SK-N-SH (cell line): ENCODE measurements at regions not wholly inside any gene's neighbourhood (a gene's known extent, or its start where the extent isn't known, plus 50 kb on each side); places are given as distances from the start of the nearest gene placed in this dataset.

Experiments
- CTCF ChIA-PET: fragments of 300-600, 350-600 bp; formaldehyde crosslinking; extraction: SDS; loops from one replicate; lab custom pipeline; 2021; lab: Yijun Ruan, JAX
- POLR2A ChIA-PET: fragments of 350-600 bp; sonication (Branson Sonifier 250); formaldehyde crosslinking; extraction: SDS; loops from one replicate; lab custom pipeline; 2020; ENCODE audit warnings: antibody characterized with exemption, inconsistent platforms; lab: Yijun Ruan, JAX
- DNase-seq: peaks from one replicate; pipeline ENCODE4 v3.0.0; 2012
- H2AFZ ChIP-seq: fragments of 200-600 bp; sonication (generic); 2 replicates; pipeline ENCODE4 v1.8.1; 2016; ENCODE audit warnings: antibody characterized with exemption, mild to moderate bottlenecking, low read depth
- H3F3A ChIP-seq: fragments of 200-600 bp; sonication (generic); replicated peaks from 2 replicates; pipeline ENCODE3; 2016; ENCODE audit warnings: antibody characterized with exemption, mild to moderate bottlenecking; ENCODE audit not compliant: insufficient read depth
- H3K27ac ChIP-seq, 2 experiments: fragments of 200-500 bp in 1 of 2; fragments of 200-600 bp in 1 of 2; sonication (Bioruptor generic) in 1 of 2; sonication (generic), shearing (Covaris generic) in 1 of 2; 2 replicates each; pipeline versions ENCODE4 v1.5.1 to v1.6.1; 2014 to 2016; ENCODE audit warnings: low read depth in 2 of 2, inconsistent platforms in 1 of 2, low read length in 1 of 2, mild to moderate bottlenecking in 1 of 2, mixed read lengths in 1 of 2
- H3K27me3 ChIP-seq: fragments of 200-600 bp; sonication (generic), shearing (Covaris generic); 2 replicates; pipeline ENCODE4 v1.6.1; 2016; ENCODE audit warnings: mixed run types; ENCODE audit not compliant: insufficient read depth
- H3K36me3 ChIP-seq, 2 experiments: fragments of 200-500 bp in 1 of 2; fragments of 200-600 bp in 1 of 2; sonication (Bioruptor generic) in 1 of 2; sonication (generic) in 1 of 2; replicated peaks in 1 of 2; 2 replicates each; pipeline versions ENCODE3 to v1.5.1; 2014 to 2016; ENCODE audit warnings: low read length in 1 of 2, mild to moderate bottlenecking in 1 of 2; ENCODE audit not compliant: insufficient read depth in 2 of 2, control insufficient read depth in 1 of 2
- H3K4me1 ChIP-seq, 2 experiments: fragments of 200-500 bp in 1 of 2; fragments of 200-600 bp in 1 of 2; sonication (Bioruptor generic) in 1 of 2; sonication (generic), shearing (Covaris generic) in 1 of 2; 2 replicates each; pipeline versions ENCODE4 v1.5.1 to v1.6.1; 2014 to 2016; ENCODE audit warnings: low read depth in 1 of 2, low read length in 1 of 2, mixed run types in 1 of 2; ENCODE audit not compliant: insufficient read depth in 2 of 2, control insufficient read depth in 1 of 2
- H3K4me2 ChIP-seq: fragments of 200-600 bp; sonication (generic), shearing (Covaris generic); 2 replicates; pipeline ENCODE4 v1.6.1; 2017; ENCODE audit warnings: mixed run types
- H3K4me3 ChIP-seq, 2 experiments: fragments of 200-500 bp in 1 of 2; fragments of 200-600 bp in 1 of 2; sonication (Bioruptor generic) in 1 of 2; sonication (generic), shearing (Covaris generic) in 1 of 2; 2 replicates each; pipeline versions ENCODE4 v1.5.1 to v1.8.1; 2014 to 2016; ENCODE audit warnings: low read depth in 2 of 2, inconsistent platforms in 1 of 2, low read length in 1 of 2, mild to moderate bottlenecking in 1 of 2, mixed read lengths in 1 of 2, moderate library complexity in 1 of 2
- H3K79me2 ChIP-seq: fragments of 200-600 bp; sonication (generic); 2 replicates; pipeline ENCODE4 v1.8.1; 2017; ENCODE audit warnings: mild to moderate bottlenecking; ENCODE audit not compliant: insufficient read depth
- H3K9ac ChIP-seq: fragments of 200-600 bp; sonication (generic); 2 replicates; pipeline ENCODE4 v1.6.1; 2017; ENCODE audit warnings: mixed run types
- H3K9me2 ChIP-seq: fragments of 200-600 bp; sonication (generic); 2 replicates; pipeline ENCODE4 v1.6.1; 2017; ENCODE audit warnings: mixed run types
- H3K9me3 ChIP-seq: fragments of 200-600 bp; sonication (generic); 2 replicates; pipeline ENCODE4 v1.6.1; 2017; ENCODE audit warnings: mixed run types, mild to moderate bottlenecking, moderate library complexity
- H4K20me1 ChIP-seq: fragments of 200-600 bp; sonication (generic); 2 replicates; pipeline ENCODE4 v1.6.1; 2017; ENCODE audit warnings: mild to moderate bottlenecking, mixed run types; ENCODE audit not compliant: insufficient read depth
- ELF1 ChIP-seq: IDR thresholded peaks from 2 replicates; pipeline ENCODE4 v1.4.0; 2012
- FOSL2 ChIP-seq: IDR thresholded peaks from 2 replicates; pipeline ENCODE4 v1.4.0; 2012; ENCODE audit warnings: low read depth, mild to moderate bottlenecking, moderate library complexity, borderline replicate concordance
- GATA2 ChIP-seq: sonication (generic); formaldehyde crosslinking; IDR thresholded peaks from 2 replicates; pipeline ENCODE4 v1.5.0; 2020; ENCODE audit warnings: mild to moderate bottlenecking, missing genetic modification reagents
- JUND ChIP-seq: IDR thresholded peaks from 2 replicates; pipeline ENCODE4 v1.4.0; 2012
- MXI1 ChIP-seq: IDR thresholded peaks from 2 replicates; pipeline ENCODE4 v1.6.1; 2012; ENCODE audit warnings: mild to moderate bottlenecking, low read depth, low read length, improper control_type of control experiment
- NFIC ChIP-seq: IDR thresholded peaks from 2 replicates; pipeline ENCODE4 v1.4.0; 2012; ENCODE audit warnings: borderline replicate concordance
- NRF1 ChIP-seq: IDR thresholded peaks from 2 replicates; pipeline ENCODE4 v1.6.1; 2012; ENCODE audit warnings: low read depth, mild to moderate bottlenecking, low read length
- POLR2AphosphoS5 ChIP-seq: IDR thresholded peaks from 2 replicates; pipeline ENCODE4 v1.6.1; 2012; ENCODE audit warnings: low read depth, low read length
- RAD21 ChIP-seq: IDR thresholded peaks from 2 replicates; pipeline ENCODE4 v1.6.1; 2012; ENCODE audit warnings: mild to moderate bottlenecking, low read length
- REST ChIP-seq: IDR thresholded peaks from 2 replicates; pipeline ENCODE4 v1.6.1; 2012; ENCODE audit warnings: mild to moderate bottlenecking, low read depth, low read length, moderate library complexity
- RFX5 ChIP-seq: IDR thresholded peaks from 2 replicates; pipeline ENCODE4 v1.6.1; 2012; ENCODE audit warnings: mild to moderate bottlenecking, improper control_type of control experiment, low read length
- RXRA ChIP-seq: IDR thresholded peaks from 2 replicates; pipeline ENCODE4 v1.4.0; 2012; ENCODE audit warnings: low read depth, mild to moderate bottlenecking, borderline replicate concordance
- SIN3A ChIP-seq: IDR thresholded peaks from 2 replicates; pipeline ENCODE4 v1.6.1; 2012; ENCODE audit warnings: low read depth, mild to moderate bottlenecking, low read length, moderate library complexity, borderline replicate concordance
- SMC3 ChIP-seq: IDR thresholded peaks from 2 replicates; pipeline ENCODE4 v1.6.1; 2012; ENCODE audit warnings: low read depth, low read length, improper control_type of control experiment
- TAF1 ChIP-seq: IDR thresholded peaks from 2 replicates; pipeline ENCODE4 v1.6.1; 2012; ENCODE audit warnings: low read depth, mild to moderate bottlenecking, low read length, moderate library complexity, borderline replicate concordance
- TCF12 ChIP-seq: IDR thresholded peaks from 2 replicates; pipeline ENCODE4 v1.4.0; 2012
- YY1 ChIP-seq: IDR thresholded peaks from 2 replicates; pipeline ENCODE4 v1.4.0; 2012; ENCODE audit warnings: low read depth, mild to moderate bottlenecking
- WGBS: methylation state at CpG from one replicate; pipeline ENCODE4 v1.1.6; 2017; ENCODE audit warnings: low lambda C conversion rate; 5-methylcytosine and 5-hydroxymethylcytosine counted together
- TF ChIP-seq, protein P1 (sequence below): fragments of 150-350 bp; IDR thresholded peaks from 2 replicates; pipeline ENCODE4 v1.6.1; 2016; ENCODE audit warnings: mild to moderate bottlenecking, low read depth, low read length
- TF ChIP-seq, protein P2 (sequence below): fragments of 200-600 bp; sonication (generic); IDR thresholded peaks from 2 replicates; pipeline ENCODE4 v1.6.1; 2017; ENCODE audit warnings: antibody characterized with exemption, mild to moderate bottlenecking, moderate library complexity

DNA sequence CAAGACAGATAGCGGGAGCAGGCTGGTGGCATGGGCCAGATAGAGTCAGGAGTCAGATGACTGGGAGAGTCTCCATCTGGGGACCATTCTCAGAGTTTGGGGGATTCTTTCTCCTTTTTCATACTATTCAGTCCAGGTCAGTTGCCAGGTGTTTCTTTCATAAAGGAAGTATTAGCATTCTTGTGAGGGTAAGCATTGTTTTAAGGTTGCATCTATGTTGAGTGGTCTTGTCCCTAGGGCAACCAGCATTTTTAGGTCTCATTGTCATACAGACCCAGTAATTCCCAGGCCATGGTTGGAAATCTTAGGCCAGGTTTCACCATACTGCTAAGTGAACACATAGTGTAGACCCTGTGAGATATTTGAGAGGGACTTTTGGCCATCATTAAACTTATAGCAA, 122.3 kb upstream of the POC5 start (continued):
- TF ChIP-seq NRF1: no peak

DNA sequence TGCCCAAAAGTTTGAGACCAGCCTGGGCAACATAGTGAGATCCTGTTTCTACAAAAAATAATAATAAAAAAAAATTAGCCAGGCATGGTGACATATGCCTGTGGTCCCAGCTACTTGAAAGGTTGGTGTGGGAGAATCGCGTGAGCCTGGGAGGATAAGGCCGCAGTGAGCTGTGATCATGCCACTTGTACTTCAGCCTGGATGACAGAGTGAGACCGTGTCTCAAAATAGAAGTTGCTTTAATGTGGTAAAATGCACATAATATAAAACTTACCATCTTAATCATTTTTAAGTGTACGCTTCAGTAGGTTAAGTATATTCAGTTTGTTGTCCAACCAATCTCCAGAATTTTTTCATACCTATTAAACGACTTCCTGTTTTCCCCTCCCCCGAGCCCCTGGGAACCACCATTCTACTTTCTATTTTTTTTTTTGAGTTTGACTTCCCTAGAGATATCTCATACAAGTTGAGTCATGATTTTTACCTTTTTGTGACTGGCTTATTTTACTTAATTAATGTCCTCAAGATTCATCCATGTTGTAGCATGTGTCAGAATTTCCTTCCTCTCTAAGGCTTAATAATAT, 120.1 kb upstream of the POC5 start:
- H3K4me3 ChIP-seq: no peak overlapping the region
- TF ChIP-seq SIN3A (no peak), MXI1 (no peak), POLR2AphosphoS5 (no peak), FOSL2 (no peak), TCF12 (no peak), ELF1 (no peak), YY1 (no peak), RFX5 (no peak), SMC3 (no peak), REST (no peak), RXRA (no peak), GATA2 (CRISPR knock-in tag) (no peak), NFIC (no peak), JUND (no peak), RAD21 (no peak), TAF1 (no peak)
- TF ChIP-seq, protein P1, sequence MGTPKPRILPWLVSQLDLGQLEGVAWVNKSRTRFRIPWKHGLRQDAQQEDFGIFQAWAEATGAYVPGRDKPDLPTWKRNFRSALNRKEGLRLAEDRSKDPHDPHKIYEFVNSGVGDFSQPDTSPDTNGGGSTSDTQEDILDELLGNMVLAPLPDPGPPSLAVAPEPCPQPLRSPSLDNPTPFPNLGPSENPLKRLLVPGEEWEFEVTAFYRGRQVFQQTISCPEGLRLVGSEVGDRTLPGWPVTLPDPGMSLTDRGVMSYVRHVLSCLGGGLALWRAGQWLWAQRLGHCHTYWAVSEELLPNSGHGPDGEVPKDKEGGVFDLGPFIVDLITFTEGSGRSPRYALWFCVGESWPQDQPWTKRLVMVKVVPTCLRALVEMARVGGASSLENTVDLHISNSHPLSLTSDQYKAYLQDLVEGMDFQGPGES: no peak
- TF ChIP-seq, protein P2, sequence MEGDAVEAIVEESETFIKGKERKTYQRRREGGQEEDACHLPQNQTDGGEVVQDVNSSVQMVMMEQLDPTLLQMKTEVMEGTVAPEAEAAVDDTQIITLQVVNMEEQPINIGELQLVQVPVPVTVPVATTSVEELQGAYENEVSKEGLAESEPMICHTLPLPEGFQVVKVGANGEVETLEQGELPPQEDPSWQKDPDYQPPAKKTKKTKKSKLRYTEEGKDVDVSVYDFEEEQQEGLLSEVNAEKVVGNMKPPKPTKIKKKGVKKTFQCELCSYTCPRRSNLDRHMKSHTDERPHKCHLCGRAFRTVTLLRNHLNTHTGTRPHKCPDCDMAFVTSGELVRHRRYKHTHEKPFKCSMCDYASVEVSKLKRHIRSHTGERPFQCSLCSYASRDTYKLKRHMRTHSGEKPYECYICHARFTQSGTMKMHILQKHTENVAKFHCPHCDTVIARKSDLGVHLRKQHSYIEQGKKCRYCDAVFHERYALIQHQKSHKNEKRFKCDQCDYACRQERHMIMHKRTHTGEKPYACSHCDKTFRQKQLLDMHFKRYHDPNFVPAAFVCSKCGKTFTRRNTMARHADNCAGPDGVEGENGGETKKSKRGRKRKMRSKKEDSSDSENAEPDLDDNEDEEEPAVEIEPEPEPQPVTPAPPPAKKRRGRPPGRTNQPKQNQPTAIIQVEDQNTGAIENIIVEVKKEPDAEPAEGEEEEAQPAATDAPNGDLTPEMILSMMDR: no peak
- TF ChIP-seq, all 33 proteins: peak for 0
- no peaks in the 10 kb centered on the region for H3K79me2 ChIP-seq
- H3K4me1 ChIP-seq: no peaks in the 10 kb centered on the region
- H3F3A ChIP-seq: no peaks in the 10 kb centered on the region
- no peak for DNase-seq
- POLR2A ChIA-PET: no interaction called here
- no peak overlapping the region for H3K4me2 ChIP-seq
- H3K36me3 ChIP-seq: no peaks in the 10 kb centered on the region
- 37% methylated on average over 7 of the region's 7 CpGs for WGBS
- H3K9me2 ChIP-seq: no peaks in the 10 kb centered on the region; the same call in 1 of the 2 replicates
- no peak overlapping the region for H3K27ac ChIP-seq
- H3K9me3 ChIP-seq: no peaks in the 10 kb centered on the region
- CTCF ChIA-PET: interaction anchor here (0.9 to 1.2 kb wide), 2 partner anchors 91 to 338 kb away, joined by 3 read pairs; no protein-coding TSS in a partner anchor
- H3K9ac ChIP-seq: no peak overlapping the region
- no peak overlapping the region for H2AFZ ChIP-seq
- H4K20me1 ChIP-seq: no peaks in the 10 kb centered on the region
- H3K27me3 ChIP-seq: no peaks in the 10 kb centered on the region
